ENCODE measurements at regions not wholly inside any gene's neighbourhood (a gene's known extent, or its start where the extent isn't known, plus 50 kb on each side); places are given as distances from the start of the nearest gene placed in this dataset.

DNA sequence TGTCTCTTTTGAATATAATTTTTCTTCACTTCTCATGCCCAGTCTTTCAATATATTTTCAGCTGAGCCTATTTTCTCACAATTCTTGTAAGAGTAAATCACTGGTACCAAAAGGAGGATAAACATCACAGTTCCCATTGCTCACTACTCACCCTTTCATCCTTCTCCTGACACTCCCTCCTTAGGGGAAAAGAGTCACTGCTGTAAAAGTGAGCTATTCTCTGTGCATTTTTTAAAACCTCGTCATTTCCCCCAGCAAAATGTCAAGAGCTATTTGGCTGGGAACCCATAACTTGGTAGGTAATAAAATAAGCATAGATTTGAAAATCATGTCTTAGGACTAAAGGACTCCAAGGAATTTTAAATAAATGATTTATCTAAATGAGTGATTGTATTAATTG lies 340.1 kb upstream of the GYPC start (continued):
- TF ChIP-seq, protein P1, sequence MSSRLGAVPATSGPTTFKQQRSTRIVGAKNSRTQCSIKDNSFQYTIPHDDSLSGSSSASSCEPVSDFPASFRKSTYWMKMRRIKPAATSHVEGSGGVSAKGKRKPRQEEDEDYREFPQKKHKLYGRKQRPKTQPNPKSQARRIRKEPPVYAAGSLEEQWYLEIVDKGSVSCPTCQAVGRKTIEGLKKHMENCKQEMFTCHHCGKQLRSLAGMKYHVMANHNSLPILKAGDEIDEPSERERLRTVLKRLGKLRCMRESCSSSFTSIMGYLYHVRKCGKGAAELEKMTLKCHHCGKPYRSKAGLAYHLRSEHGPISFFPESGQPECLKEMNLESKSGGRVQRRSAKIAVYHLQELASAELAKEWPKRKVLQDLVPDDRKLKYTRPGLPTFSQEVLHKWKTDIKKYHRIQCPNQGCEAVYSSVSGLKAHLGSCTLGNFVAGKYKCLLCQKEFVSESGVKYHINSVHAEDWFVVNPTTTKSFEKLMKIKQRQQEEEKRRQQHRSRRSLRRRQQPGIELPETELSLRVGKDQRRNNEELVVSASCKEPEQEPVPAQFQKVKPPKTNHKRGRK (CRISPR knock-in tag; IDR thresholded peaks at IDR 0.05; ENCODE audit: borderline replicate concordance), result no peak
- TF ChIP-seq HMGA2 (CRISPR knock-in tag; IDR thresholded peaks at IDR 0.05), result no peak
- TF ChIP-seq, protein P2, sequence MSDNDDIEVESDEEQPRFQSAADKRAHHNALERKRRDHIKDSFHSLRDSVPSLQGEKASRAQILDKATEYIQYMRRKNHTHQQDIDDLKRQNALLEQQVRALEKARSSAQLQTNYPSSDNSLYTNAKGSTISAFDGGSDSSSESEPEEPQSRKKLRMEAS (CRISPR knock-in tag; IDR thresholded peaks at IDR 0.05), result no peak
- TF ChIP-seq E2F1 (CRISPR knock-in tag; IDR thresholded peaks at IDR 0.05), result no peak
- TF ChIP-seq ZNF219 (CRISPR knock-in tag; IDR thresholded peaks at IDR 0.05; ENCODE audit: borderline replicate concordance), result no peak
- no peak for TF ChIP-seq ATF1 (CRISPR knock-in tag; IDR thresholded peaks at IDR 0.05)
- TF ChIP-seq SMAD4 (CRISPR knock-in tag; IDR thresholded peaks at IDR 0.05), result no peak
- TF ChIP-seq ZBTB43 (CRISPR knock-in tag; IDR thresholded peaks at IDR 0.05), result no peak
- TF ChIP-seq CREB1 (CRISPR knock-in tag; IDR thresholded peaks at IDR 0.05), result no peak
- no peak for TF ChIP-seq E2F4 (CRISPR knock-in tag; IDR thresholded peaks at IDR 0.05; ENCODE audit: borderline replicate concordance, low read depth)
- no peak for TF ChIP-seq CREM (CRISPR knock-in tag; IDR thresholded peaks at IDR 0.05)
- TF ChIP-seq, protein P3, sequence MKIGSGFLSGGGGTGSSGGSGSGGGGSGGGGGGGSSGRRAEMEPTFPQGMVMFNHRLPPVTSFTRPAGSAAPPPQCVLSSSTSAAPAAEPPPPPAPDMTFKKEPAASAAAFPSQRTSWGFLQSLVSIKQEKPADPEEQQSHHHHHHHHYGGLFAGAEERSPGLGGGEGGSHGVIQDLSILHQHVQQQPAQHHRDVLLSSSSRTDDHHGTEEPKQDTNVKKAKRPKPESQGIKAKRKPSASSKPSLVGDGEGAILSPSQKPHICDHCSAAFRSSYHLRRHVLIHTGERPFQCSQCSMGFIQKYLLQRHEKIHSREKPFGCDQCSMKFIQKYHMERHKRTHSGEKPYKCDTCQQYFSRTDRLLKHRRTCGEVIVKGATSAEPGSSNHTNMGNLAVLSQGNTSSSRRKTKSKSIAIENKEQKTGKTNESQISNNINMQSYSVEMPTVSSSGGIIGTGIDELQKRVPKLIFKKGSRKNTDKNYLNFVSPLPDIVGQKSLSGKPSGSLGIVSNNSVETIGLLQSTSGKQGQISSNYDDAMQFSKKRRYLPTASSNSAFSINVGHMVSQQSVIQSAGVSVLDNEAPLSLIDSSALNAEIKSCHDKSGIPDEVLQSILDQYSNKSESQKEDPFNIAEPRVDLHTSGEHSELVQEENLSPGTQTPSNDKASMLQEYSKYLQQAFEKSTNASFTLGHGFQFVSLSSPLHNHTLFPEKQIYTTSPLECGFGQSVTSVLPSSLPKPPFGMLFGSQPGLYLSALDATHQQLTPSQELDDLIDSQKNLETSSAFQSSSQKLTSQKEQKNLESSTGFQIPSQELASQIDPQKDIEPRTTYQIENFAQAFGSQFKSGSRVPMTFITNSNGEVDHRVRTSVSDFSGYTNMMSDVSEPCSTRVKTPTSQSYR (CRISPR knock-in tag; IDR thresholded peaks at IDR 0.05), result no peak
- TF ChIP-seq ZNF138 (CRISPR knock-in tag; conservative IDR thresholded peaks at IDR 0.05), result no peak

GRCh38 chr2:126317790-126318431 lies 338.0 kb upstream of the GYPC start:
- Mint-ChIP-seq H3K9me3 (peaks cover 69% of the 10 kb centered on the region), H3K27ac (no peak overlapping the region), H3K27me3 (ENCODE audit: low read depth) (peaks cover 2% of the 10 kb centered on the region; the same call in 1 of the 2 replicates), H3K4me3 (no peak overlapping the region), H3K4me1 (no peaks in the 10 kb centered on the region), H3K36me3 (peaks cover 51% of the 10 kb centered on the region)
- DNase-seq (ENCODE audit: low spot score), result no peak
- ChIA-PET POLR2A (no interaction called here), CTCF (no interaction called here)
- no peak for ATAC-seq
- no peak for TF ChIP-seq CTCF (IDR thresholded peaks at IDR 0.05)
- TF ChIP-seq OVOL2 (CRISPR knock-in tag; IDR thresholded peaks at IDR 0.05; ENCODE audit: borderline replicate concordance), result no peak
- no peak for TF ChIP-seq AFF4 (CRISPR knock-in tag; IDR thresholded peaks at IDR 0.05; ENCODE audit: borderline replicate concordance)
- no peak for TF ChIP-seq HMGA2 (CRISPR knock-in tag; IDR thresholded peaks at IDR 0.05)
- TF ChIP-seq NR3C1 (CRISPR knock-in tag; conservative IDR thresholded peaks at IDR 0.05; ENCODE audit: low read depth), result no peak
- TF ChIP-seq ATF6 (CRISPR knock-in tag; IDR thresholded peaks at IDR 0.05), result no peak

All from WTC11 (cell line).